KMS-11 (cell line): ENCODE measurements at regions not wholly inside any gene's neighbourhood (a gene's known extent, or its start where the extent isn't known, plus 50 kb on each side); places are given as distances from the start of the nearest gene placed in this dataset.

ENCODE experiments used
- H2AFZ ChIP-seq: fragments of 200-600 bp; sonication (generic); 2 replicates; pipeline ENCODE4 v1.6.1; 2016; ENCODE audit warnings: antibody characterized with exemption, mixed run types, low read depth
- H3K27ac ChIP-seq: fragments of 200-600 bp; sonication (generic); 2 replicates; pipeline ENCODE4 v1.6.1; 2016; ENCODE audit warnings: mild to moderate bottlenecking, mixed run types
- H3K27me3 ChIP-seq: fragments of 200-600 bp; sonication (generic); 2 replicates; pipeline ENCODE4 v1.6.1; 2017; ENCODE audit warnings: mild to moderate bottlenecking, low read depth, mixed run types, moderate library complexity; ENCODE audit not compliant: insufficient read depth
- H3K36me3 ChIP-seq: fragments of 200-600 bp; sonication (generic); 2 replicates; pipeline ENCODE4 v1.6.1; 2017; ENCODE audit warnings: mild to moderate bottlenecking, mixed run types; ENCODE audit not compliant: insufficient read depth
- H3K4me1 ChIP-seq: fragments of 200-600 bp; sonication (generic); 2 replicates; pipeline ENCODE4 v1.6.1; 2016; ENCODE audit warnings: mild to moderate bottlenecking, low read depth, mixed run types; ENCODE audit not compliant: poor library complexity, severe bottlenecking
- H3K4me2 ChIP-seq: fragments of 200-600 bp; sonication (generic); 2 replicates; pipeline ENCODE4 v1.7.0; 2016; ENCODE audit warnings: mild to moderate bottlenecking, mixed run types
- H3K4me3 ChIP-seq: fragments of 200-600 bp; sonication (generic); IDR thresholded peaks from 2 replicates; pipeline ENCODE4 v1.6.1; 2017; ENCODE audit warnings: low read depth, low read length, mixed read lengths; ENCODE audit not compliant: insufficient read depth
- H3K79me2 ChIP-seq: fragments of 200-600 bp; sonication (generic); 2 replicates; pipeline ENCODE4 v1.6.1; 2016; ENCODE audit warnings: low read depth, mixed run types; ENCODE audit not compliant: insufficient read depth
- H3K9ac ChIP-seq: fragments of 200-600 bp; sonication (generic); 2 replicates; pipeline ENCODE4 v1.6.1; 2016; ENCODE audit warnings: mild to moderate bottlenecking, mixed run types
- H4K20me1 ChIP-seq: fragments of 200-600 bp; sonication (generic); 2 replicates; pipeline ENCODE4 v1.6.1; 2016; ENCODE audit warnings: mild to moderate bottlenecking, mixed run types; ENCODE audit not compliant: insufficient read depth
- TF ChIP-seq, protein P1 (sequence below): fragments of 200-600 bp; sonication (generic); conservative IDR thresholded peaks from 2 replicates; pipeline ENCODE4 v1.6.1; 2017; ENCODE audit warnings: low read depth, mild to moderate bottlenecking, antibody characterized with exemption, low read length, moderate library complexity, mixed read lengths

DNA sequence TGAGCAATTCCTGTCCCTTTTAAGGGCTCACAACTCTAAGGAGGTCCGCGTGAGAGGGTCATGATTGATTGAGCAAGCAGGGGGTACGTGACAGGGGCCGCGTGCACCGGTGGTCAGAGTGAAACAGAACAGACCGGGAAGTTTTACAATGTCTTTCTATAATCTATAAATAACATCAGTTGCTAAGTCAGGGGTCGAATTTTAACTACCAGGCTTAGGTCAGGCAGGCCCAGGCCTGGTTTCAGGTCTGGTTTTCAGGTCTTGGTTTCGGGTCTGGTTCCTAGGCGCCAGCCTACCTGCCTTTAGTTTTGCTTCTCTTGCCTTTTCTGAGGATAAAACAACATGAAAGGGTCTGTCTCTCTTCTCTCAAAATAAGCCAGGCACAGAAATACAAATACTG, 476.0 kb upstream of the CAMK1G start:
- H2AFZ ChIP-seq = no peak overlapping the region
- no peaks in the 10 kb centered on the region for H4K20me1 ChIP-seq
- H3K79me2 ChIP-seq = peaks cover 9% of the 10 kb centered on the region; the same call in 1 of the 2 replicates
- H3K9ac ChIP-seq = peak overlapping the region; percentile 59
- H3K27ac ChIP-seq = peak overlapping the region; percentile 93
- peaks cover 100% of the 10 kb centered on the region for H3K4me1 ChIP-seq
- H3K27me3 ChIP-seq = no peaks in the 10 kb centered on the region
- H3K36me3 ChIP-seq = no peaks in the 10 kb centered on the region
- H3K4me2 ChIP-seq = peak overlapping the region; percentile 95
- peak overlapping the region; percentile 4 for H3K4me3 ChIP-seq
- TF ChIP-seq, protein P1, sequence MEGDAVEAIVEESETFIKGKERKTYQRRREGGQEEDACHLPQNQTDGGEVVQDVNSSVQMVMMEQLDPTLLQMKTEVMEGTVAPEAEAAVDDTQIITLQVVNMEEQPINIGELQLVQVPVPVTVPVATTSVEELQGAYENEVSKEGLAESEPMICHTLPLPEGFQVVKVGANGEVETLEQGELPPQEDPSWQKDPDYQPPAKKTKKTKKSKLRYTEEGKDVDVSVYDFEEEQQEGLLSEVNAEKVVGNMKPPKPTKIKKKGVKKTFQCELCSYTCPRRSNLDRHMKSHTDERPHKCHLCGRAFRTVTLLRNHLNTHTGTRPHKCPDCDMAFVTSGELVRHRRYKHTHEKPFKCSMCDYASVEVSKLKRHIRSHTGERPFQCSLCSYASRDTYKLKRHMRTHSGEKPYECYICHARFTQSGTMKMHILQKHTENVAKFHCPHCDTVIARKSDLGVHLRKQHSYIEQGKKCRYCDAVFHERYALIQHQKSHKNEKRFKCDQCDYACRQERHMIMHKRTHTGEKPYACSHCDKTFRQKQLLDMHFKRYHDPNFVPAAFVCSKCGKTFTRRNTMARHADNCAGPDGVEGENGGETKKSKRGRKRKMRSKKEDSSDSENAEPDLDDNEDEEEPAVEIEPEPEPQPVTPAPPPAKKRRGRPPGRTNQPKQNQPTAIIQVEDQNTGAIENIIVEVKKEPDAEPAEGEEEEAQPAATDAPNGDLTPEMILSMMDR = no peak

DNA sequence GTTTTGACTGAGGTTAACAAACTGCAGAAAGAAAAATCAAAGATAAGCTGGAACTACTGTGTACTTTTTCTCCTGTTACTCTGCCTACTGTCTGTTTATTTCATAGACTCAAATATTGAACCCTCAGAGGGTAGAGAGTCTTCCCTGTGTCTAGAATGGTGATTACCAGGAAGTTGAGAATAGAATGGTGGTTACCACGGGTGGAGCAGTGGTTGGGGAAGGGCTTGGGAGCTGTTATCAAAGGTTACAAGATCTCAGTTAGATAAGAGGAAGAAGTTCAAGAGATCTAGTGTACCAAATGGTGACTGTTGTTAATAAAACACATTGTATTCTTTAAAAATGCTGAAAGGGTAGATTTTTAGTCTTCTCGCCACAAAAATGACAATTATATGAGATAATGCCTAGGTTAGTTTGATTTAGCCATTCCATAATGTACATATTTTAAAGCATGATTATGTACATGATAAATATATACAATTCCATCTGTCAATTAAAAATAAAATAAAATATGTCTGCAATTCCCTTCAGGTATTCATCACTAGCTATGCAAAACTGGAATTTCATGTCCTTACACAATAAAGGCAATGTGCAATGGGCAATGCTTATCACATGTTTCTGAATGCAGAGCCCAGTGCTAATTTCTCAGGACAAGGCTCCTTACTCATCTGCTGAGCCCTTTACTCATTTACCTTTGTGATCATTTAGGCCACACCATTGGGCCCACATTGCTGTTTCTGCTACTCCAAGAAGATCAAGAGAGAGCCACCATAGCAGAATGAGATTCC, 474.3 kb upstream of the CAMK1G start:
- Histone ChIP-seq H3K36me3 (no peaks in the 10 kb centered on the region), H3K79me2 (peaks cover 8% of the 10 kb centered on the region; the same call in 1 of the 2 replicates), H3K4me3 (no peak overlapping the region), H3K27ac (peak overlapping the region; percentile 93), H2AFZ (no peak overlapping the region), H3K27me3 (no peaks in the 10 kb centered on the region), H3K9ac (peak overlapping the region; percentile 59; the same call in 1 of the 2 replicates), H4K20me1 (no peaks in the 10 kb centered on the region), H3K4me1 (peaks cover 95% of the 10 kb centered on the region), H3K4me2 (peak overlapping the region; percentile 95)
- TF ChIP-seq, protein P1 = no peak

DNA sequence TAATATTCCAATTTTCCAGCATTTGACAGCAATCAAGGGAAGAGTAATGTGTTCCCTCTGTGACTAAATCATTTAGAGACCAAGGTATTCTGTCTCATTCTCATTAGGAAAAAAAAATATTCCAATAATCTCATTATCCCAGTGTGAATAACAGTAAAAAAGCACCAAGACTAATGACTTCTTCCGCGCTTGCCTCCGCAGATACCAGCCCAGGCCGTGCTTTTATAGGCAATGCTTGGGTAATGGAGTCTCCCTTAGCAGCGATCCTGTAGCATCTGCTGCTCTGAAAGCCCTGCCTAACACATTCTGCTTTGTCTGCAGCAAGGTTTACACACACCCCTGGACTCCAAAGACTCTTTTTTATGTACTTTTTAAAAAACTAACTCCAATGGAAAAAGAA, 470.0 kb upstream of the CAMK1G start:
- no peaks in the 10 kb centered on the region for H4K20me1 ChIP-seq
- no peak overlapping the region for H3K4me3 ChIP-seq
- no peak overlapping the region for H3K27ac ChIP-seq
- TF ChIP-seq, protein P1 = no peak
- H3K9ac ChIP-seq = no peak overlapping the region
- no peaks in the 10 kb centered on the region; the same call in 1 of the 2 replicates for H3K79me2 ChIP-seq
- H3K27me3 ChIP-seq = no peaks in the 10 kb centered on the region
- H3K4me1 ChIP-seq = peaks cover 75% of the 10 kb centered on the region
- H3K4me2 ChIP-seq = no peak overlapping the region
- no peaks in the 10 kb centered on the region for H3K36me3 ChIP-seq
- H2AFZ ChIP-seq = no peak overlapping the region

DNA sequence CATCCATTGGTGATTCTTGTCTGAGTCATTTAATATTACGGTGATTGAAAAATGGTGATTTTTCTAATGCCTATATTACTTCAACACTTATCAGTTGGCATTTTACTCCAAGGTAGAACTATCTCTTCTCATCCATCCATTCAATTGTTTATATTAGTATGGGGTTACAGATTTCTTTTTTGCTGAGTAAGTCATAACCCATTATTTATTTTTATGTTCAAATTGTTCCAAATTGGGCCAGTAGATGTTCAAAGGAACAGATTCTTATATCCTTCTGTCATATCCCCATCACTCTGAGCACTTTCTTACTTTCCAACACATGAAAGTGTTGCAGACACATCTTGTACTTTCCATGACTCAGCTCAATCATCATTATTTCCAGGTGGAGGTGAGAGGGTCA, 466.8 kb upstream of the CAMK1G start:
- Histone ChIP-seq H3K9ac (no peak overlapping the region), H4K20me1 (no peaks in the 10 kb centered on the region), H3K4me3 (no peak overlapping the region), H2AFZ (no peak overlapping the region), H3K4me2 (no peak overlapping the region), H3K27me3 (no peaks in the 10 kb centered on the region), H3K4me1 (peaks cover 43% of the 10 kb centered on the region), H3K79me2 (no peaks in the 10 kb centered on the region), H3K36me3 (no peaks in the 10 kb centered on the region), H3K27ac (no peak overlapping the region)
- TF ChIP-seq, protein P1 = no peak
